Ascending aorta (tissue), 2 donors: ENCODE measurements at regions not wholly inside any gene's neighbourhood (a gene's known extent, or its start where the extent isn't known, plus 50 kb on each side); places are given as distances from the start of the nearest gene placed in this dataset.
"Not testable (repeated sequence)": the region's sequence is repeated elsewhere in the genome, so short reads cannot be mapped to it uniquely, and the experiment has no call there.

Source experiments
- DNase-seq, 2 donors: peaks; one replicate each; pipeline ENCODE4 v3.0.0-alpha.2; 2019; ENCODE audit warnings: low spot score in 2 of 2
- H3K27ac ChIP-seq, 2 donors: fragments of 200-600 bp; sonication (generic); one replicate each; pipeline ENCODE4 v1.5.1; 2016 to 2017; ENCODE audit warnings: mild to moderate bottlenecking in 1 of 2
- H3K27me3 ChIP-seq: fragments of 200-600 bp; sonication (generic); one replicate; pipeline ENCODE4 v1.5.1; 2017
- H3K36me3 ChIP-seq, 2 donors: fragments of 200-600 bp; sonication (generic); one replicate each; pipeline ENCODE4 v1.5.1; 2016
- H3K4me1 ChIP-seq, 2 donors: fragments of 200-600 bp; sonication (generic); one replicate each; pipeline ENCODE4 v1.5.1; 2016 to 2017; ENCODE audit warnings: mild to moderate bottlenecking in 1 of 2
- H3K4me3 ChIP-seq, 2 donors: fragments of 200-600 bp; sonication (generic); one replicate each; pipeline ENCODE4 v1.5.1; 2016 to 2017; ENCODE audit warnings: mild to moderate bottlenecking in 1 of 2
- H3K9me3 ChIP-seq, 2 donors: fragments of 200-600 bp; sonication (generic); one replicate each; pipeline ENCODE4 v1.5.1; 2016
- CTCF ChIP-seq, 3 experiments: fragments of 200-600 bp in 2 of 3; fragments of 450-650 bp in 1 of 3; sonication (generic) in 2 of 3; IDR thresholded peaks; one replicate each; pipeline ENCODE4 v1.5.1; 2016 to 2019; ENCODE audit warnings: antibody characterized with exemption in 3 of 3, mild to moderate bottlenecking in 1 of 3, moderate library complexity in 1 of 3
- intact Hi-C: fragments of 100-400 bp; cut with DNase I; formaldehyde crosslinking; loops from one replicate; pipeline ENCODE4 v1.15.1; 2023

GRCh38 chr10:117763528-117763927 lies 221.0 kb downstream of the EMX2 start:
- Histone ChIP-seq H3K36me3 (no peaks in the 10 kb centered on the region), H3K4me3 (no peak overlapping the region), H3K4me1 (no peaks in the 10 kb centered on the region), H3K27me3 (no peaks in the 10 kb centered on the region), H3K27ac (no peak overlapping the region), H3K9me3 (no peaks in the 10 kb centered on the region)
- no peak for DNase-seq
- intact Hi-C loops = no loop called here
- TF ChIP-seq CTCF (IDR thresholded peaks at IDR 0.05) = no peak

- no peak for DNase-seq
- intact Hi-C loops = no loop called here
- Histone ChIP-seq H3K9me3 (no peaks in the 10 kb centered on the region), H3K27me3 (no peaks in the 10 kb centered on the region), H3K4me1 (no peaks in the 10 kb centered on the region), H3K4me3 (no peak overlapping the region), H3K27ac (no peak overlapping the region), H3K36me3 (no peaks in the 10 kb centered on the region)
- no peak for TF ChIP-seq CTCF (IDR thresholded peaks at IDR 0.05)
These were observed 225.9 kb downstream of the EMX2 start for GRCh38 chr10:117768333-117769042.

- Histone ChIP-seq H3K27me3 (no peaks in the 10 kb centered on the region), H3K27ac (no peak overlapping the region), H3K4me3 (no peak overlapping the region), H3K9me3 (no peaks in the 10 kb centered on the region), H3K4me1 (no peaks in the 10 kb centered on the region), H3K36me3 (no peaks in the 10 kb centered on the region)
- DNase-seq = no peak
- intact Hi-C loops = no loop called here
- TF ChIP-seq CTCF (IDR thresholded peaks at IDR 0.05) = no peak
These were observed 233.0 kb downstream of the EMX2 start for GRCh38 chr10:117775526-117775925.

GRCh38 chr10:117777222-117777621 lies 234.7 kb downstream of the EMX2 start:
- H3K9me3 ChIP-seq, intact Hi-C loops, H3K27me3 ChIP-seq, DNase-seq, H3K36me3 ChIP-seq, H3K4me3 ChIP-seq, H3K4me1 ChIP-seq, H3K27ac ChIP-seq: not testable (repeated sequence)

GRCh38 chr10:117778241-117778640 lies 235.7 kb downstream of the EMX2 start:
- Histone ChIP-seq H3K4me1 (no peaks in the 10 kb centered on the region), H3K4me3 (no peak overlapping the region), H3K9me3 (no peaks in the 10 kb centered on the region), H3K27me3 (no peaks in the 10 kb centered on the region), H3K36me3 (no peaks in the 10 kb centered on the region), H3K27ac (no peak overlapping the region)
- no peak for DNase-seq
- no peak for TF ChIP-seq CTCF (IDR thresholded peaks at IDR 0.05)
- intact Hi-C loops = no loop called here

GRCh38 chr10:117780411-117780810 lies 237.9 kb downstream of the EMX2 start:
- no peak for DNase-seq
- Histone ChIP-seq H3K4me3 (no peak overlapping the region), H3K27me3 (no peaks in the 10 kb centered on the region), H3K36me3 (no peaks in the 10 kb centered on the region), H3K4me1 (no peaks in the 10 kb centered on the region), H3K9me3 (no peaks in the 10 kb centered on the region), H3K27ac (no peak overlapping the region)
- TF ChIP-seq CTCF (IDR thresholded peaks at IDR 0.05) = no peak
- intact Hi-C loops = no loop called here
